GM19463 (cell line): ENCODE measurements at regions not wholly inside any gene's neighbourhood (a gene's known extent, or its start where the extent isn't known, plus 50 kb on each side); places are given as distances from the start of the nearest gene placed in this dataset.
"Not testable (repeated sequence)": the region's sequence is repeated elsewhere in the genome, so short reads cannot be mapped to it uniquely, and the experiment has no call there.

Source experiments
- ATAC-seq: cut with Tn5 transposase; IDR thresholded peaks from one replicate; pipeline ENCODE4 v1.9.1; 2021; ENCODE audit warnings: mild to moderate bottlenecking, moderate library complexity; ENCODE audit not compliant: unreplicated experiment

DNA sequence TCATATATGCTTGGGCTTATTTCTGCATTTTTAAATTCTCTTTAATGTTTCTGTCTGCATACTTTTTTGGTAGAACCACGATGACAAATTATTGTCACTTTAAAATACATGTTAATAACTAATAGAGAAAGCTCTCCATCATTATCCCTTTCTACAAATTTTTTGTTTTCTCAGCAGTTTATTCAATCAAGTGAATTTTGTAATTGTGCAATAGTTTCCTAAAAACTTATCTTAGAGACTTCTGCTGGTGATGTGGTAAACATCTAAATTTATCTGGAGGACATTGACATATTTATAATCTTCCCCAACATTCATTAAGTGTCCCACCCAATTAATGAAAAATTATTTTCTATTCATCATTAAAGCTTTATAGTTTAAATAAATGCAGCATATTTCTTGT is 215.3 kb downstream of the MEX3B start:
- no peak for ATAC-seq

DNA sequence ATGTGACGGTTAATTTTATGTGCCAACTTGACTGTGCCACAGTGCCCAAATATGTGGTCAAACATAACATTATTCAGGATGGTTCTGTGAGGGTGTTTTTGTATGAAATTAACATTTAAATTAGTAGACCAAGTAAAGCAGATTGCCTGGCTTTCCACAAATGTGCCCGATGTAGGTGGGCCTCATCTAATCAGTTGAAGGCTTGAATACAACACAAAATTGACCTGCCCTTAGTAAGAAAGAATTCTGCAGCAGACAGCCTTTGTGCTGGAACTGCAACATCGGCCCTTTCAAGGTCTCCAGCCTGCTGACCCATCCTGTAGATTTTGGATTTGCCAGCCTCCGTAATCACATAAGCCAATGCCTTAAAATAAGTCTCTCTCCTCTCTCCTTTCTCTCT is 215.9 kb downstream of the MEX3B start:
- ATAC-seq: no peak

DNA sequence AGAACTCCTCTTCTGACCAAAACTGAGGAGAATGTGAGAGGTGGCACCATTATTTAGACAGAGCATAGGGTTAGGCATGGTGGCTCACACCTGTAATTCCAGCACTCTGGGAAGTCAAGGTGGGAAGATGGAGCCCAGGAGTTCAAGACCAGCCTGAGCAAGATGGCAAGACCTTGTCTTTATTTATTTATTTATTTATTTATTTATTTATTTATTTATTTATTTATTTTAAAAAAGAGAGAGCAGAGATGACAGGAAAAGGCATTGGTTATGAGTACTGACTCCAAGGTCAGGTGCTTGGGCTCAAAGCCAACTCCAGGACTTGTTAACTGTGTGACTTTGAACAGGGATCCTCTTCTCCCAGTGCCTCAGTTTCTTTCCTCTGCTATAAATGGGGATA is 217.7 kb downstream of the MEX3B start:
- ATAC-seq: no peak

DNA sequence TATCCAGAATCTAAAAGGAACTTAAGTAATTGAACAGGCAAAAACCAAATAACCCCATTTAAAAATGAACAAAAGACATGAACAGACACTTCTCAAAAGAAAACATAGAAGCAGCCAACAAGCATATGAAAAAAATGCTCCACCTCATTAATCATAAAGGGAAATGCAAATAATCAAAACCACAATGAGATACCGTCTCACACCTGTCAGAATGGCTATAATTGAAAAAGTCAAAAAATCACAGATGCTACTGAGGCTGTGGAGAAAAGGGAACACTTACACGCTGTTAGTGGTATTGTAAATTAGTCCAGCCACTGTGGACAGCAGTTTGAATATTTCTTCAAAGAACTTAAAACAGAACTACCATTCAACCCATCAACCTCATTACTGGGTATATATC is 220.7 kb downstream of the MEX3B start:
- no peak for ATAC-seq

DNA sequence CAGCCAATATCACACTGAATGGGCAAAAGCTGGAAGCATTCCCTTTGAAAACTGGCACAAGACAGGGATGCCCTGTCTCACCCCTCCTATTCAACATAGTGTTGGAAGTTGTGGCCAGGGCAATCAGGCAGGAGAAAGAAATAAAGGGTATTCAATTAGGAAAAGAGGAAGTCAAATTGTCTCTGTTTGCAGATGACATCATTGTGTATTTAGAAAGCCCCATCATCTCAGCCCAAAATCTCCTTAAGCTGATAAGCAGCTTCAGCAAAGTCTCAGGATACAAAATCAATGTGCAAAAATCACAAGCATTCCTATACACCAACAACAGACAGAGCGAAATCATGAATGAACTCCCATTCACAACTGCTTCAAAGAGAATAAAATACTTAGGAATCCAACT is 223.2 kb downstream of the MEX3B start:
- ATAC-seq: not testable (repeated sequence)

DNA sequence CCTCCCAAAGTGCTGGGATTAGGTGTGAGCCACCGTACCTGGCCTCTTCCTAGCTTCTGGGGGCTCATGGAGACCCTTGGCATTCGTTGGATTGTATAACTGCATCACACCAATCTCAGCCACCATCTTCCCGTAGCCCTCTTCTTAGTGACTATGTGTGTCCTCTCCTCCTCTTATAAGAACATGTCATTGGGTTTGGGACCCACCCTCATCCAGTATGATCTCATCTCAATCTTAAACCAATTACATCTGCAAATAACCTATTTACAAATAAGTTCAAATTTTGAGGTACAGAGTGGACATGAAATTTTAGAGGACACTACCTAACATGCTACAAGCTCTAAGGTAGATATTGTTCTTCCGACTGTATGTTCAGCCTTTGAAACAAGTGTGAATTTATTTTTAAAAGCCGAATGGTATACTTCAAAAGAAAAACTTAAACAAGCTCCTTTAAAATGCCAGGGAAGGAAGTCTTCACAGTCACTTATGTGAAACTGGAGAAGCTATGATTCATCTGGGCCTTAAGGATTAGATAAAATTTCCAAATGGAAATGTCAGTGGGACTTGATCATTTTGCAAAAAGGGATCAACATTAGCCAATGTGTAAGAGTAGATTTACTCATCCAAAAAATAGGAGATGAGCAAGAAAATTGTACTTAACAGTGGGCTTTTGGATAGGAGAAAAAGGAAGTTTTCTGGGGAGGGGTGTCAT is 225.7 kb downstream of the MEX3B start:
- no peak for ATAC-seq

DNA sequence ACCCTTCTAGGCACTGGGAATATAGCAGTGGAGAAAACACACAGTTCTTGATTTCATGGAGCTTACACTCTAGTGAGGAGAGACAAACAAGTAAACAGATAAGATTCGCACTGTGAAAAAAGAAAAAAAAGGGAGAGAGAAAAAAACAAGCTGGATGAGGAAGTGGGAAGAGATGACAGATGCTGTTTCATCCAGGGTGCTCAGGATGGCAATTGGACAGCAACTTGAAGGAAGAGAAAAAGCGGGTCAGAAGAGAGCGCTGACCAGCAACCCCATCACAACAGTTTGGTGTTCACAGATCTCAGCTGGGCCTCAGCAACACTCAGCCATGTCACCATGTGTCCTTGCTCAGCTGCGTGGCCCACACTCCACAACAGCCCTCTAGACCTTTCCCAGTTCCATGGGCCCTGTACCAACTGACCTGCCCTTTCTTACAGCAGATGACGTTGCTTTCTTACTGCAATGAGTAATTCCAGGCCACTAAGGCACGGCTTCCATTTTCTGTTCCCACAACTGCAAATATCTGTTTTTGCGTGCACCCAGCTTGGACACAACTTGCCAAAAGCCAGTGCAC is 230.8 kb downstream of the MEX3B start:
- no peak for ATAC-seq

DNA sequence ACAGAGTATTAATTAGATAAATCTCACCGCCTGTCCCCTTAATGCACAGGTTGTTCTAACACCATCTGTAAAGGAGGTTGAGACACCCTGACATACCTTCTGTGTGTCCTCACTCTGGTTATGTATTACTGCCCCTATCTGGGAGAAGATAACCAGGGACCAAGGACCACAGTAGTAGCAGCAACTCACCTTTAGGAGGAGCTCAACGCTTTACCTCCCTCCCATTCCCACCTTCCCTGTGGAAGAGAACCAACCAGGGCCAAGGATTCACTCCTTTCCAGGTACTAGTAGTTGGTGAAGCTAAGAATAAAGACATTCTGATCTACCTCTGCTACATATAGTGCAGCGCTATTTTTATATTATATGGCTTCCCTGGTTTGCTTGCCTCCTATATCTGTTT is 232.6 kb downstream of the MEX3B start:
- no peak for ATAC-seq

DNA sequence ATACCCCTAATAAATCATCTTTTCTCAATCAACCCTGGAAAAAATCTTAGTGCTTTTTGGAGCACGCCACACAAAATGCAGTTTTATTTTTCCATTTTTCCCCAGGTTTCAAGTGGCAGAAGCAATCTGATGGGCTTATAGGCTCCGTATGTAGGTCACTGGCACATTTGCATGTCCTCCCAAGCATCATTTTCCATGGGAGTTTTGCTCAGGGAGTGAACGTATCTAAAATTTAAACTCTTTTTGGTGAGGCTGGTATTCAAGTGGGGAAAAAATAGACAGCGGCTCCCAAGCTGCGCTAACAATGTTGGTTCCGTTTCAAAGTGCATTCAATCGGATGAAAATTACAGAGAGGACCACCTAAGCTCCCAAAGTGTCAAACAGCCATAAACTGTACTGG is 233.4 kb downstream of the MEX3B start:
- no peak for ATAC-seq

DNA sequence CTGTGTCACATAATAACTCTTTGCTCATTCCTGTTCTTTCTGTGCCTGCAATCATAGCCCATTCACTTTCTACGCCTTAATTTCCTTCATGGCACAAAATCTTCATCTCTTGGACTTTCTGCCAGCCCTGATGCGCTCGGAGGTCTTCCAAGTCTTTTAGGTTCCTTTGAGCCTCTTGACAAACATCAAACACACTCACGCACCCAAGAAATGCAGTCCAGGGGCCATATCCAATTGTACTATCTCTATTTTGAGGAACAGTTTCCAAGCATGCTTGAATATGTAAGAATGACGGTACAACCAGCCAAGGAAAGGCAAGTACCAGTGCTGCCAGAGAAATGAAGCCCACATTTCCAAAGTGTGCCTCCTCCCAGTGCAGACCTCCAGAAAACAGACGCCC is 234.1 kb downstream of the MEX3B start:
- no peak for ATAC-seq

DNA sequence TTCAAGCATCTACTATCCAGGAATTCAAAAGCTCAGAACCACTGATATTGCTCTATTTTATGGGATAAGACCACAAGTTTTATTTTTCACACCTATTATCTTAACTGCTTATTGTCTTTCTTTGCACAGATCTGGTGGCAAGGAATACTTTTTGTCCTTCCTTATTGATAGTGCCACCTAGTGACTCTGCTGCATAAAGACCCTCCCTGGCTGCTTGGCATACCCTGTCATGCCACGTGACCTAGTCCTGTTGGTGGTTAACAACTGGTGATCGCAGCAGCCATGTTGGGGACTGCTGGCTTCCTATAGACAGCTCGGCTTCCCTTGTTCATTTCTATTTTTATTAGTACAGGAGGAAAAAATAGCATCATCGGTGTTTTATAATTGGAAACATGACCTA is 236.3 kb downstream of the MEX3B start:
- no peak for ATAC-seq

DNA sequence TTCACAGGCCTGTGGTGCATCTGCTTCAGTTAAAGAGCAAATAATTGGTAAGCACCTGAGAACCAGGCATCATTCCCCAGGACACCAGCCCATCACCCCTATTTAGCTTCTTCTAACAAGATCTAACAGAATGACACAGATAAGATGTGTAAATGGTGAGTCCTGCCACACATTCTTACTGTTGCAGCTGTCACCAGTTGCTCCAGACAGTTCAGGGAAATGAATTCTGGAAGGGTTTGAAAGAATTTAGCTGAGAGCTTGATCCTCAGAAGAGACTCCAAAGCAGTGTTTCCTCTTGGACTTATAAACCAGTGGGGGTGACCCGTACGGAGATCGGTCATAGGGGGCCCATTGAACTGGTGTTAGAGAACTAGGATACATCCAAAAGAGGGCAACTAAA is 238.0 kb downstream of the MEX3B start:
- no peak for ATAC-seq

DNA sequence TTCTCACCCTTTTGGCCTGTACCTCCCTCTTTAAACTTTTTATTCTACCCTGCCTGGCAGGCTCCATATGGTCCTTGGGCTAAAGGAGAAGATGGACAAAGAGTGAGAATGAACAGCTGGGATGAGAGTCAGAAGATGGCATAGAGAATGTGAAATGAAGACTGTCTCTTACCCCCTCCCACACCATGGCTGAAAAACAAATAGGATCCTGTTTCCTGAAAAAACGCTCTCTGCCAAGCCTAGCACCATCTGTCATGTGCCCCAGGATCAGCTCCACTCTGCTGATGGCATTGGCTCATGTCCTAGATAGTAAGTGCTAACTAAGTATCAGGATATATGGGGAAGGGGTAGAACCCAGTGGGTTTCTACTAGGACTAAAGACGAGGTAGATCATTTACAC is 238.6 kb downstream of the MEX3B start:
- ATAC-seq: no peak

DNA sequence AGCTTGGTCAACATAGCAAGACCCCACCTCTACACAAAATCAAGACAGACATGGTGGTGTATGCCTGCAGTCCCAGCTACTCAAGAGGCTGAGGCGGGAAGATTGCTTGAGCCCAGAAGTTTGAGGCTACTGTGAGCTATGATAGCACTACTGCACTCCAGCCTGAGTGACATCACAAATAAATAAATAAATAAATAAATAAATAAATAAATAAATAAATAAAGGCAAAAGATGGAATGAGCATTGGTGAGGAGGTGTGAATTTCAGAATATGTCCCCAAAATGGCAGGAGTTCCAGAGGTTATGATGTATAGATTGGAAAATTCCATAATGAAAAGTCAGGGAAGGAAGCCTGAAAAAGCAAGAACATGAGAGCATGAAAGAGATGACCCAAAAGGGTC is 249.9 kb downstream of the MEX3B start:
- ATAC-seq: no peak

DNA sequence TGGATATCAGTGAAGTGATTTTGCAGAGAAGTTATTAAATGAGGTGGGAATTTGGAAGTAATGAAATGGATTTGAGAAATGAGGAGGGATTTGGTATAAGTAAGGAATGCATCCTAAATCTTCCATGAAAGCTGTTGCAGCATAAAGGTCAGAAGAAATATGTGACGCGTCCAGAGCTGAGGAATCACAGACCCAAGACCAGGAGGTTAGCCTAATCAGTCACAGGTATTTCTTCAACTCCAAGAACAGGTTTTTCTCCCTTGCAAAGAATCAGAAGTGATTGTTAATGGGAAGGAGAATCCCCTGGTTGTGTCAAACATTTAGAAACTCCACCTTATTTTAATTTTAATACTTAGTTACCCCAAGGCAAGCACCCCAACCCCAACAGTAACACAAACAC is 253.2 kb downstream of the MEX3B start:
- no peak for ATAC-seq

DNA sequence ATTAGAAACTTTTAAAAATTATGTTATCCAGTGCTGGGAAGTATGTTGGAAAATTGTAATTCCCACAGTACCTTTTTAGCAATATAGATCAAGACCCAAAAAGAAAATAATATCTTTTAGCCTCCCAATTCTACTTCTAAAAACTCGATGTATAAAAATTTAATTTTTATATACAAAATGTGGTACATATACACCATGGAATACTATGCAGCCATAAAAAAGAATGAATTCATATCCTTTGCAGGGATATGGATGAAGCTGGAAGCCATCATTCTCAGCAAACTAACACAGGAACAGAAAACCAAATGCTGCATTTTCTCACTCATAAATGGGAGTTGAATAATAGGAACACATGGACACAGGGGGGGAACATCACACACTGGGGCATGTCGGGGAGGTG is 254.5 kb downstream of the MEX3B start:
- ATAC-seq: not testable (repeated sequence)

DNA sequence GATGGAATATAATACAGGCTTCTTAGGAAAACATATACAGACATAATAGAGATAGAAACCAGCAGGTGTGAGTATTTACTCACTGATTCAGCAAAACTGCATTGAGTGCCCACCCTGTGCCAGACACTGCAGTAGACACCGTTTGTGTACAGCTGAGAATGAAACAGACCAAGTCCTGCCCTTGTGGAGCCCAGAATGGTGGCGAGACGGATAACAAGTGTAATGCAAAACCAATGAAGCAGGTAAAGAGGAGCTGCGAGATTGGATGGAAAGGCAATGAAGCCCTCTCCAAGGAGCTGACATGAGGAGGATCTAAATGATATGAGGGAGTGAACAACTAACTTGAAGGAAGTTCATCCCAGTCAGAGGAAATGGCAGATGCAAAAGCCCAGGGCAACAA is 256.4 kb downstream of the MEX3B start:
- no peak for ATAC-seq

DNA sequence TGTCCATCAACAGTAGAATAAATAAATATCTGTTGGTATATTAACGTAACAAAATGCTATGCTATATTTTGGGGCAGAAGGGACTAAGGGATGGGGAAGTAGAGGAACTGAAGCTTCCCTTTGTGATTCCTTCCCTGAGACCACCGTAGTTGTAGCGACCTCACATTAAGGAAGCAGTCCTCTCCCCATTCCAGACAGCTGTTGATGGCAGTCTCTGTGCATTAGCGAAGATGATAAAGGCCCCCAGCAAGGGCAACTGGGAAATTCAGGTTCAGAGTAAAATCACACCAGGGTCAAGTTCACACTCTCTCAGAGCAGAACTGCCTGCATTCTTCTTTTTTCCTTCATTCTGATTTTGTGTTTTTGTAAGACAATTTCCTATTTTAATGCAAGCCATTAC is 259.0 kb downstream of the MEX3B start:
- ATAC-seq: no peak

DNA sequence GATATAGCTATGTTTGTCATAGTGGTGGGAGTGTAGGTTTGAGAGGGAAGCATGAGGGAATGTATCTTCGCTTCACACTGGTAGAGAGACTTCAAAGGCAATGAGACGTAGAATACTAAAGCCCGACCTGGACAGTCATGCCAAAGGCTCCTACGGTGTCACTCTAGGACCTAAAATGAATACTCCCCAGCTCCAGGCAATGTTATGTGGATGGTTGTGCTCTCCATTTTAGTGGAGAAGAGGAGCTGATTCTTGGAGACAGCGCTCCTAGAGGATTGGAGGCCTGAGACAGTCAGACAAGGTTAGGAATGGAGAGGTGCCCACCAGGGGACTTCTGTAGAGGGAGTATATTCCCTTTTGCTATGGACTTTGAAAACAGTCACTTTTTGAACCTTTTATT is 260.1 kb downstream of the MEX3B start:
- ATAC-seq: no peak

DNA sequence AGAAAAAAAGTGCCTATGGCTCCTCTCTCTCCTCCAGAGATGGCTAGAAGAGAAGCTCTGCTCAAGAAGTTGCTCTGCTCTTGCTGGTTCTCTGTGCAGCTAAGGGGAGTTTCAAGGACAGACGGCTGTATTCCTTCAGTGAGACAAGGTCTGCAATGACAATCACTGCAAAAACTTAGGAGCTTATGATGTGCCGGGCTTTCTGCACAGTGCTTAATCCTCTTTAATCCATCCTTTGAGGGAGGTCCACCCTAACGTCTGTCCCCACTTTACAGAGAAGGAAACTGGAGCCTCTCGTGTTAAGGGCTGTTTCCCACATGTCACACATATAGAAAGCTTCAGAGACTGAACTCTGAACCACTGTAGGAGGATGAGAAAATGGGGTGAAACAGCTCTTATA is 260.6 kb downstream of the MEX3B start:
- no peak for ATAC-seq

DNA sequence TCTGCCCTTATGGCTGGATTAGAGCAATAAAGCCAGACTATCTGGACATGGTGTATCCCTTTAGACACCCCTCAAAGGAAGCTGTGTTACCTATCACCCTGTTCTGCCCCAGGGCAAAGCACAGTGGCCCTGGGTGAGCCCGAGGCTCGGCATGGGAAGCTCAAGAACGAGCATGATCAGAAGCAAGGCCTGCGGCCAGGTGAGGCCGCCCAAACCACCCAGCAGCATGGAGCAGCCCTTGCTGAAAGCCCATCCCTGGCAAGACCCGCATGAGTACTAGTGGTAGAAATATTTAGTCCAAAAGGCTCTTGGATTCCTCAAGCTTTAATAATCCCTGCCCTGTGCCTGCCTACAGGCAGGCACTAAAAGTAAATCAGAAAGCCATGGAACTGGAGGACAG is 261.1 kb downstream of the MEX3B start:
- no peak for ATAC-seq

DNA sequence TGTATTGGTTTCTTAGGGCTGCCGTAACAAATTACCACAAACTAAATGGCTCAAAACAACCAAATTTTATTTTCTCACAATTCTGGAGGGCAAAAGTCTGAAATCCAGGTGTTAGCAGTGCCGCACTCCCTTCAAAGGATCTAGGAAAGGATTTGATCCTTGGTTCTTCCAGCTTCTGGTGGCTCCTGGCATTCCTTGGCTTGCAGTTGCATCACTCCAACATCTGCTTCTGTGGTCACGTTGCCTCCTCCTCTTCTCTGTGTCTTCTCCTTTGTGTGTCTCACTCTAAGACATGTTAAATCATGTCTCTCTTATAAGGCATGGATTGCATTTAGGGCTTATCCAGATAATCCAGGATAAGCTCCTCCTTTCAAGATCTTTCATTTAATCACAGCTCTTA is 262.2 kb downstream of the MEX3B start:
- ATAC-seq: no peak

DNA sequence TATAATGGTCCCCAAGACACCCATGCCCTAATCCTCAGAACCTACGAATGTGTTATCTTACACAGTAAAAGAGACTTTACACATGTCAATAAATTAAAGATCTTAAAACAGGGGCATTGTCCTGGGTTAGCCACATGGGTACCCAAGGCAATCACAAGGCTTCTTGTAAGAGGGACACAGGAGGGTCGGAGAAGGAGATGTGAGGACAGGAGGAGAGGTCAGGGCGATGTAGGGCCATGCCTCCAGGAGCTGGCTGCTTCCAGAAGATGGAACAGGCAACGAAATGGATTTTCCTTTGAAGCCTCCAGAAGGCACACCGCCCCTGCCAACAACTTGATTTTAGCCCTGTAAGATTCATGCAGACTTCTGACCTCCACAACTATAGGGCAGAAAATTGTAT is 262.7 kb downstream of the MEX3B start:
- no peak for ATAC-seq
